IMR-90 (cell line): ENCODE measurements at regions not wholly inside any gene's neighbourhood (a gene's known extent, or its start where the extent isn't known, plus 50 kb on each side); places are given as distances from the start of the nearest gene placed in this dataset.

Source experiments
- ATAC-seq: fragments of 200-7000 bp; cut with Tn5 transposase; 2 replicates; pipeline ENCODE4 v1.9.1; 2020; ENCODE audit warnings: low read depth, mild to moderate bottlenecking, moderate library complexity
- BruUV-seq: library from RNA; stranded (reverse); fragments of 400-500 nt; replicated peaks from 2 replicates; lab custom pipeline; 2021; lab: Mats Ljungman, UMichigan
- CTCF ChIA-PET: fragments of 300-600 bp; formaldehyde crosslinking; extraction: SDS; loops from one replicate; lab custom pipeline; 2021; ENCODE audit warnings: antibody characterized with exemption; lab: Yijun Ruan, JAX
- POLR2A ChIA-PET: fragments of 300-600 bp; sonication (Branson Sonifier 250); formaldehyde crosslinking; loops from one replicate; lab custom pipeline; 2022; ENCODE audit warnings: antibody characterized with exemption; ENCODE audit not compliant: unreplicated experiment; lab: Charles Lee
- DNase-seq: peaks from one replicate; pipeline ENCODE4 v3.0.0; 2013
- H2AFZ ChIP-seq: replicated peaks from 2 replicates; pipeline ENCODE3; 2013; ENCODE audit warnings: low read length, mild to moderate bottlenecking; ENCODE audit not compliant: poor library complexity
- H2AK5ac ChIP-seq: 2 replicates; pipeline ENCODE4 v1.6.1; 2013; ENCODE audit warnings: low read depth, low read length, inconsistent platforms
- H2AK9ac ChIP-seq: replicated peaks from 2 replicates; pipeline ENCODE3; 2013; ENCODE audit warnings: mild to moderate bottlenecking, low read depth, low read length, moderate library complexity; ENCODE audit not compliant: poor library complexity
- H2BK120ac ChIP-seq: 2 replicates; pipeline ENCODE4 v1.6.1; 2013; ENCODE audit warnings: low read depth, low read length, inconsistent platforms
- H2BK15ac ChIP-seq: 3 replicates; pipeline ENCODE4 v1.6.1; 2013; ENCODE audit warnings: low read depth, low read length, inconsistent platforms
- H2BK20ac ChIP-seq: 2 replicates; pipeline ENCODE4 v1.6.1; 2013; ENCODE audit warnings: low read depth, mild to moderate bottlenecking, inconsistent platforms, low read length, moderate library complexity
- H2BK5ac ChIP-seq: 2 replicates; pipeline ENCODE4 v1.6.1; 2013; ENCODE audit warnings: mild to moderate bottlenecking, low read depth, low read length, inconsistent platforms; ENCODE audit not compliant: poor library complexity, severe bottlenecking
- H3K14ac ChIP-seq: replicated peaks from 2 replicates; pipeline ENCODE4 v1.6.1; 2013; ENCODE audit warnings: low read depth, low read length, inconsistent platforms
- H3K18ac ChIP-seq: 2 replicates; pipeline ENCODE4 v1.6.1; 2013; ENCODE audit warnings: low read depth, low read length, control low read depth
- H3K23ac ChIP-seq: 2 replicates; pipeline ENCODE4 v1.6.1; 2013; ENCODE audit warnings: low read depth, low read length, inconsistent platforms
- H3K27ac ChIP-seq: 2 replicates; pipeline ENCODE4 v1.5.1; 2013; ENCODE audit warnings: mild to moderate bottlenecking, control low read depth, low read length; ENCODE audit not compliant: insufficient read depth
- H3K27me3 ChIP-seq: 2 replicates; pipeline ENCODE4 v1.6.1; 2013; ENCODE audit warnings: low read length; ENCODE audit not compliant: control insufficient read depth, insufficient read depth
- H3K36me3 ChIP-seq: 2 replicates; pipeline ENCODE4 v1.6.1; 2013; ENCODE audit warnings: low read length, mixed read lengths; ENCODE audit not compliant: control insufficient read depth, insufficient read depth
- H3K4ac ChIP-seq: 2 replicates; pipeline ENCODE4 v1.6.1; 2013; ENCODE audit warnings: low read depth, low read length, inconsistent platforms
- H3K4me1 ChIP-seq: 2 replicates; pipeline ENCODE4 v1.6.1; 2013; ENCODE audit warnings: low read length, mixed read lengths; ENCODE audit not compliant: control insufficient read depth, insufficient read depth
- H3K4me2 ChIP-seq: 2 replicates; pipeline ENCODE4 v1.6.1; 2013; ENCODE audit warnings: low read depth, mild to moderate bottlenecking, control low read depth, low read length, moderate library complexity
- H3K4me3 ChIP-seq: 2 replicates; pipeline ENCODE4 v1.5.1; 2013; ENCODE audit warnings: low read depth, mild to moderate bottlenecking, control low read depth, low read length, moderate library complexity; ENCODE audit not compliant: insufficient read depth
- H3K56ac ChIP-seq: 2 replicates; pipeline ENCODE4 v1.6.1; 2013; ENCODE audit warnings: low read length, inconsistent platforms; ENCODE audit not compliant: insufficient read depth; ENCODE audit errors: extremely low read depth
- H3K79me1 ChIP-seq, 2 experiments: 2 replicates each; pipeline ENCODE4 v1.6.1; 2013; ENCODE audit warnings: low read length in 2 of 2, inconsistent platforms in 1 of 2, low read depth in 1 of 2
- H3K9ac ChIP-seq: 2 replicates; pipeline ENCODE4 v1.6.1; 2013; ENCODE audit warnings: low read depth, low read length, control low read depth
- H3K9me1 ChIP-seq: 2 replicates; pipeline ENCODE4 v1.6.1; 2013; ENCODE audit warnings: low read length, inconsistent platforms; ENCODE audit not compliant: insufficient read depth
- H3K9me3 ChIP-seq: 2 replicates; pipeline ENCODE4 v1.6.1; 2013; ENCODE audit warnings: low read length; ENCODE audit not compliant: control insufficient read depth, insufficient read depth
- H4K20me1 ChIP-seq: 2 replicates; pipeline ENCODE4 v1.6.1; 2013; ENCODE audit warnings: low read length, inconsistent platforms; ENCODE audit not compliant: insufficient read depth
- H4K5ac ChIP-seq: 2 replicates; pipeline ENCODE4 v1.6.1; 2013; ENCODE audit warnings: mild to moderate bottlenecking, low read depth, low read length, control low read depth
- H4K8ac ChIP-seq, 2 experiments: 2 replicates each; pipeline ENCODE4 v1.6.1; 2013; ENCODE audit warnings: low read depth in 2 of 2, low read length in 2 of 2, control low read depth in 1 of 2, inconsistent platforms in 1 of 2
- H4K91ac ChIP-seq: 2 replicates; pipeline ENCODE4 v1.6.1; 2013; ENCODE audit warnings: low read depth, low read length, inconsistent platforms; ENCODE audit not compliant: insufficient read depth
- BHLHE40 ChIP-seq: fragments of 150-350 bp; IDR thresholded peaks from 2 replicates; pipeline ENCODE4 v1.6.1; 2016; ENCODE audit warnings: mild to moderate bottlenecking, low read depth, low read length
- CEBPB ChIP-seq: IDR thresholded peaks from 2 replicates; pipeline ENCODE4 v1.6.1; 2012; ENCODE audit warnings: low read depth, low read length, improper control_type of control experiment
- CHD1 ChIP-seq: IDR thresholded peaks from 2 replicates; pipeline ENCODE4 v1.6.1; 2012; ENCODE audit warnings: low read depth, low read length, improper control_type of control experiment
- CTCF ChIP-seq: conservative IDR thresholded peaks from 2 replicates; pipeline ENCODE4 v1.5.1; 2012; ENCODE audit warnings: mild to moderate bottlenecking, low read depth, low read length, improper control_type of control experiment
- FOS ChIP-seq: fragments of 150-350 bp; IDR thresholded peaks from 2 replicates; pipeline ENCODE4 v1.6.1; 2016; ENCODE audit warnings: low read depth, low read length
- MAFK ChIP-seq: IDR thresholded peaks from 2 replicates; pipeline ENCODE4 v1.6.1; 2012; ENCODE audit warnings: low read depth, low read length, improper control_type of control experiment
- MAZ ChIP-seq: IDR thresholded peaks from 2 replicates; pipeline ENCODE4 v1.6.1; 2012; ENCODE audit warnings: low read depth, mild to moderate bottlenecking, low read length, improper control_type of control experiment, moderate library complexity, borderline replicate concordance
- MXI1 ChIP-seq: IDR thresholded peaks from 2 replicates; pipeline ENCODE4 v1.6.1; 2012; ENCODE audit warnings: low read depth, mild to moderate bottlenecking, low read length, moderate library complexity, borderline replicate concordance
- NFE2L2 ChIP-seq: fragments of 150-350 bp; IDR thresholded peaks from 2 replicates; pipeline ENCODE4 v1.6.1; 2016; ENCODE audit warnings: low read depth, mild to moderate bottlenecking, low read length
- POLR2A ChIP-seq: IDR thresholded peaks from 2 replicates; pipeline ENCODE4 v1.6.1; 2012; ENCODE audit warnings: mild to moderate bottlenecking, low read depth, low read length
- RAD21 ChIP-seq: IDR thresholded peaks from 2 replicates; pipeline ENCODE4 v1.6.1; 2012; ENCODE audit warnings: low read length, improper control_type of control experiment
- RCOR1 ChIP-seq: IDR thresholded peaks from 2 replicates; pipeline ENCODE4 v1.6.1; 2012; ENCODE audit warnings: mild to moderate bottlenecking, low read length, improper control_type of control experiment; ENCODE audit not compliant: insufficient replicate concordance
- RFX5 ChIP-seq: IDR thresholded peaks from 2 replicates; pipeline ENCODE4 v1.8.0; 2012; ENCODE audit warnings: low read depth, mild to moderate bottlenecking, low read length, moderate library complexity
- SMC3 ChIP-seq: fragments of 150-350 bp; IDR thresholded peaks from 2 replicates; pipeline ENCODE4 v1.6.1; 2016; ENCODE audit warnings: low read depth, mild to moderate bottlenecking, antibody characterized with exemption, low read length, moderate library complexity
- USF2 ChIP-seq: fragments of 150-350 bp; IDR thresholded peaks from 2 replicates; pipeline ENCODE4 v1.6.1; 2017; ENCODE audit warnings: mild to moderate bottlenecking, antibody characterized with exemption, low read length, low read depth
- WGBS, 2 experiments: methylation state at CpG; one replicate each; pipeline versions ENCODE4 v1.1.5 to v1.1.7; 2013; ENCODE audit warnings: missing lambda C conversion rate in 2 of 2; ENCODE audit not compliant: insufficient read length in 1 of 2; ENCODE audit errors: extremely low coverage in 2 of 2; 5-methylcytosine and 5-hydroxymethylcytosine counted together
- dilution Hi-C: fragments of 300-500 bp; cut with HindIII; formaldehyde crosslinking; loops from one replicate; pipeline ENCODE4 v1.14.3; 2018; ENCODE audit warnings: low sequenced_read_pairs; ENCODE audit not compliant: unreplicated experiment
- in situ Hi-C: fragments of 300-500 bp; cut with MboI; formaldehyde crosslinking; loops from 3 replicates; pipeline ENCODE4 v1.14.3; 2019; ENCODE audit warnings: low sequenced_read_pairs, inconsistent platforms, mixed read lengths
- intact Hi-C: fragments of 100-400 bp; cut with micrococcal nuclease; formaldehyde crosslinking; loops from 2 replicates; pipeline ENCODE4 v1.10.0; 2022
- TF ChIP-seq, protein P1 (sequence below): fragments of 150-350 bp; IDR thresholded peaks from 2 replicates; pipeline ENCODE4 v1.6.1; 2016; ENCODE audit warnings: low read depth, mild to moderate bottlenecking, low read length, moderate library complexity, borderline replicate concordance

GRCh38 chr2:76274676-76275075 is 564.0 kb upstream of the GCFC2 start:
- H3K9ac ChIP-seq, result no peak overlapping the region
- ChIA-PET CTCF (no interaction called here), POLR2A (no interaction called here)
- intact Hi-C loops, result no loop called here
- H2AFZ ChIP-seq, result no peak overlapping the region
- dilution Hi-C loops, result no loop called here
- TF ChIP-seq RCOR1 (no peak), FOS (no peak), CHD1 (no peak), CEBPB (no peak), MAFK (no peak), BHLHE40 (no peak), RFX5 (no peak), MAZ (no peak), MXI1 (no peak), POLR2A (no peak), RAD21 (no peak), CTCF (no peak), NFE2L2 (no peak), SMC3 (no peak), USF2 (no peak)
- TF ChIP-seq, protein P1, sequence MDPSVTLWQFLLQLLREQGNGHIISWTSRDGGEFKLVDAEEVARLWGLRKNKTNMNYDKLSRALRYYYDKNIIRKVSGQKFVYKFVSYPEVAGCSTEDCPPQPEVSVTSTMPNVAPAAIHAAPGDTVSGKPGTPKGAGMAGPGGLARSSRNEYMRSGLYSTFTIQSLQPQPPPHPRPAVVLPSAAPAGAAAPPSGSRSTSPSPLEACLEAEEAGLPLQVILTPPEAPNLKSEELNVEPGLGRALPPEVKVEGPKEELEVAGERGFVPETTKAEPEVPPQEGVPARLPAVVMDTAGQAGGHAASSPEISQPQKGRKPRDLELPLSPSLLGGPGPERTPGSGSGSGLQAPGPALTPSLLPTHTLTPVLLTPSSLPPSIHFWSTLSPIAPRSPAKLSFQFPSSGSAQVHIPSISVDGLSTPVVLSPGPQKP, result no peak
- no peak overlapping the region for H4K5ac ChIP-seq
- no peak overlapping the region for H2AK5ac ChIP-seq
- H2BK120ac ChIP-seq, result no peak overlapping the region
- no peaks in the 10 kb centered on the region for H3K27me3 ChIP-seq
- no peaks in the 10 kb centered on the region for H4K20me1 ChIP-seq
- no peak overlapping the region for H2BK15ac ChIP-seq
- H3K4ac ChIP-seq, result no peak overlapping the region
- H2BK5ac ChIP-seq, result no peak overlapping the region
- H3K4me2 ChIP-seq, result no peak overlapping the region
- H2BK20ac ChIP-seq, result no peak overlapping the region
- no peaks in the 10 kb centered on the region for H3K79me1 ChIP-seq
- DNase-seq (no peak), ATAC-seq (no peak)
- H3K14ac ChIP-seq, result no peak overlapping the region
- WGBS, 2 experiments, result no CpG with 5 or more reads among the region's 2 CpGs
- no peak overlapping the region for H3K56ac ChIP-seq
- H4K91ac ChIP-seq, result no peak overlapping the region
- H3K18ac ChIP-seq, result no peak overlapping the region
- BruUV-seq, result no TSS peak
- H3K4me1 ChIP-seq, result no peaks in the 10 kb centered on the region
- H3K9me1 ChIP-seq, result no peaks in the 10 kb centered on the region
- H3K27ac ChIP-seq, result no peak overlapping the region
- no peak overlapping the region for H3K4me3 ChIP-seq
- no peaks in the 10 kb centered on the region for H3K36me3 ChIP-seq
- no peak overlapping the region for H2AK9ac ChIP-seq
- no peak overlapping the region for H3K23ac ChIP-seq
- no peaks in the 10 kb centered on the region for H3K9me3 ChIP-seq
- in situ Hi-C loops, result no loop called here
- no peak overlapping the region for H4K8ac ChIP-seq
